Lower leg skin (tissue), 3 donors: ENCODE measurements at regions not wholly inside any gene's neighbourhood (a gene's known extent, or its start where the extent isn't known, plus 50 kb on each side); places are given as distances from the start of the nearest gene placed in this dataset.

Source experiments
- POLR2A ChIP-seq, 2 donors: fragments of 450-650 bp; IDR thresholded peaks; one replicate each; pipeline ENCODE4 v1.6.1; 2016 to 2017; ENCODE audit warnings: antibody characterized with exemption in 2 of 2, mild to moderate bottlenecking in 1 of 2, moderate library complexity in 1 of 2
- TF ChIP-seq, protein P1 (sequence below), 3 donors: fragments of 450-650 bp; IDR thresholded peaks; one replicate each; pipeline ENCODE4 v1.5.1; 2016; ENCODE audit warnings: antibody characterized with exemption in 3 of 3, mild to moderate bottlenecking in 3 of 3, moderate library complexity in 2 of 3

DNA sequence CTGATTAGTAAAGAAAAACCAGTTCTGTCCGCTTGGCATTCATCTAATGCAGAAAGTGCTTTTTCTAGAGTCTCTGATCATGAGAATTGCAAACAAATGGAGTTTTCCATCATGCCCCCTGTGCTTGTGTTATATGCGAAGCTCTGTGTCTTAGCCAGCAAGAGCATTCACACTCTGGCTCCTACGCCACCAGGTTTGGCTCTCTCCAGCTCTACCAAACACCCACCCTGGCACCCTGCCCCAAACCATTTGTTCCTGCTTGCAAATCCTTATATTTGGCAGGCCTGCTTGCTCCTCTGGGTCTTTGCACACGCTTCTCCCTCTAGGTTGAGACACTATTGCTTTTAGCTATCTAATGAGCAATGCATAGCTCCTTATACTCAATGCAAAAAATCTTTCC lies 204.1 kb upstream of the CYRIA start:
- TF ChIP-seq, protein P1, sequence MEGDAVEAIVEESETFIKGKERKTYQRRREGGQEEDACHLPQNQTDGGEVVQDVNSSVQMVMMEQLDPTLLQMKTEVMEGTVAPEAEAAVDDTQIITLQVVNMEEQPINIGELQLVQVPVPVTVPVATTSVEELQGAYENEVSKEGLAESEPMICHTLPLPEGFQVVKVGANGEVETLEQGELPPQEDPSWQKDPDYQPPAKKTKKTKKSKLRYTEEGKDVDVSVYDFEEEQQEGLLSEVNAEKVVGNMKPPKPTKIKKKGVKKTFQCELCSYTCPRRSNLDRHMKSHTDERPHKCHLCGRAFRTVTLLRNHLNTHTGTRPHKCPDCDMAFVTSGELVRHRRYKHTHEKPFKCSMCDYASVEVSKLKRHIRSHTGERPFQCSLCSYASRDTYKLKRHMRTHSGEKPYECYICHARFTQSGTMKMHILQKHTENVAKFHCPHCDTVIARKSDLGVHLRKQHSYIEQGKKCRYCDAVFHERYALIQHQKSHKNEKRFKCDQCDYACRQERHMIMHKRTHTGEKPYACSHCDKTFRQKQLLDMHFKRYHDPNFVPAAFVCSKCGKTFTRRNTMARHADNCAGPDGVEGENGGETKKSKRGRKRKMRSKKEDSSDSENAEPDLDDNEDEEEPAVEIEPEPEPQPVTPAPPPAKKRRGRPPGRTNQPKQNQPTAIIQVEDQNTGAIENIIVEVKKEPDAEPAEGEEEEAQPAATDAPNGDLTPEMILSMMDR (IDR thresholded peaks at IDR 0.05), result no peak
- no peak for TF ChIP-seq POLR2A (IDR thresholded peaks at IDR 0.05)
